ENCODE measurements at regions not wholly inside any gene's neighbourhood (a gene's known extent, or its start where the extent isn't known, plus 50 kb on each side); places are given as distances from the start of the nearest gene placed in this dataset.

DNA sequence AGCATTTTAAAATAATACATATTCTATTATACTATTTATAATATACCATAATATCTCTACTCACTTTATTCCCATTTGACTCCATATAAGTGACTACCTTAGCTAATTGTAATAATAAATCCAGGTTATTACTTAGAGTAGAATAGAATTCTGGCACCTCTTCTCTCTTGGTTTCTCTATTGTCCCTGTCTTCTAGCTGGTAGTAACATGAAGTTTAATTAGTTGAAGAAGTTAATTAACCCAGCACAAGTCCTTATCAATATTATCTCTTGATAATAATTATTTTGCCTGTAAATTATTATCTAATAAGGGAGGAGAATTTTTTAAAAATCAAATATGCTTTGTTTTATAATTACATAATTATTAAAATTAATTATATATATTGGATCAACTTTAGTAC is 1571.2 kb upstream of the PRR20A start:
- no peak for TF ChIP-seq TCF12 (IDR thresholded peaks at IDR 0.05; ENCODE audit: low read depth, low read length)
- no peak for TF ChIP-seq EZH2 (IDR thresholded peaks at IDR 0.05; ENCODE audit: low read depth, low read length, severe bottlenecking)
- no peak for TF ChIP-seq JUN (IDR thresholded peaks at IDR 0.05; ENCODE audit: low read depth, low read length)
- TF ChIP-seq POLR2AphosphoS5 (IDR thresholded peaks at IDR 0.05; ENCODE audit: low read depth, low read length): no peak
- TF ChIP-seq CBX8 (IDR thresholded peaks at IDR 0.05; ENCODE audit: borderline replicate concordance, low read depth, low read length): no peak
- TF ChIP-seq SRF (IDR thresholded peaks at IDR 0.05; ENCODE audit: low read depth, low read length): no peak
- 0 out of 3 replicates have a peak, but pooled peaks of 1 of the 2 experiments have one; percentile 15 for TF ChIP-seq POLR2A (IDR thresholded peaks at IDR 0.05; ENCODE audit: control extremely low read depth in 1 of 2, low read depth in 2 of 2, low read length in 2 of 2)
- no peak for TF ChIP-seq RFX5 (IDR thresholded peaks at IDR 0.05; ENCODE audit: borderline replicate concordance, low read depth, low read length)
- TF ChIP-seq POU5F1 (IDR thresholded peaks at IDR 0.05; ENCODE audit: low read depth, low read length): no peak
- TF ChIP-seq CTBP2 (IDR thresholded peaks at IDR 0.05; ENCODE audit: borderline replicate concordance, insufficient read depth, insufficient read length, low read length): no peak
- TF ChIP-seq ZNF274 (IDR thresholded peaks at IDR 0.05; ENCODE audit: borderline replicate concordance, extremely low read depth, low read length): no peak
- TF ChIP-seq BCL11A (IDR thresholded peaks at IDR 0.05; ENCODE audit: low read depth in 2 of 2, low read length in 2 of 2): no peak
- no peak for TF ChIP-seq FOSL1 (IDR thresholded peaks at IDR 0.05; ENCODE audit: insufficient read depth, low read depth, low read length)

All from H1 (cell line).